Psoas muscle (tissue), 7 donors: ENCODE measurements at regions not wholly inside any gene's neighbourhood (a gene's known extent, or its start where the extent isn't known, plus 50 kb on each side); places are given as distances from the start of the nearest gene placed in this dataset.

Experiments
- ATAC-seq, 4 donors: fragments of 200-7000 bp; cut with Tn5 transposase; one replicate each; pipeline ENCODE4 v1.9.1; 2020; ENCODE audit warnings: moderate library complexity in 3 of 4, mild to moderate bottlenecking in 2 of 4
- DNase-seq, 2 donors: peaks; one replicate each; pipeline ENCODE4 v3.0.0-alpha.2; 2020
- H3K27ac ChIP-seq: fragments of 200-600 bp; one replicate; pipeline ENCODE4 v1.8.0; 2022
- H3K27me3 ChIP-seq, 3 donors: fragments of 200-600 bp in 1 of 3; one replicate each; pipeline versions ENCODE4 v1.6.1 to v1.8.0; 2013 to 2022; ENCODE audit warnings: low read length in 2 of 3, mild to moderate bottlenecking in 2 of 3, moderate library complexity in 1 of 3; ENCODE audit not compliant: insufficient read depth in 3 of 3
- H3K36me3 ChIP-seq, 2 donors: fragments of 200-600 bp in 1 of 2; one replicate each; pipeline versions ENCODE4 v1.6.1 to v1.8.0; 2013 to 2022; ENCODE audit warnings: low read depth in 1 of 2, mild to moderate bottlenecking in 1 of 2, moderate library complexity in 1 of 2; ENCODE audit not compliant: insufficient read depth in 1 of 2
- H3K4me1 ChIP-seq: fragments of 200-600 bp; one replicate; pipeline ENCODE4 v1.8.0; 2022
- H3K4me3 ChIP-seq: fragments of 200-600 bp; one replicate; pipeline ENCODE4 v1.8.0; 2022; ENCODE audit warnings: mild to moderate bottlenecking
- H3K9me3 ChIP-seq: fragments of 200-600 bp; one replicate; pipeline ENCODE4 v1.8.0; 2022
- WGBS, 3 donors: extraction: QIAGEN DNeasy Blood & Tissue Kit; methylation state at CpG; one replicate each; pipeline versions ENCODE4 v1.1.6 to v1.1.7; 2013; 5-methylcytosine and 5-hydroxymethylcytosine counted together
- intact Hi-C, 2 donors: fragments of 100-400 bp; cut with DNase I; formaldehyde crosslinking; loops; one replicate each; pipeline versions ENCODE4 v1.11.0 to v1.14.2; 2022
- TF ChIP-seq, protein P1 (sequence below): fragments of 200-600 bp; IDR thresholded peaks from one replicate; pipeline ENCODE4 v1.8.0; 2022; ENCODE audit warnings: antibody characterized with exemption
- donor health status: healthy with polysubstance abuse.
- donor health status: DM: no; HTN: no; CAD: no; lungs with moderate emphysema.
- donor health status: Bipolar disorder and iron deficiency.
- donor health status: healthy.
- donor health status: DM: yes; HTN: yes; CAD: no.
- donor health status: DM: no; HTN: no; CAD: no.
- donor health status: DM: yes; HTN: yes; CAD: no.

DNA sequence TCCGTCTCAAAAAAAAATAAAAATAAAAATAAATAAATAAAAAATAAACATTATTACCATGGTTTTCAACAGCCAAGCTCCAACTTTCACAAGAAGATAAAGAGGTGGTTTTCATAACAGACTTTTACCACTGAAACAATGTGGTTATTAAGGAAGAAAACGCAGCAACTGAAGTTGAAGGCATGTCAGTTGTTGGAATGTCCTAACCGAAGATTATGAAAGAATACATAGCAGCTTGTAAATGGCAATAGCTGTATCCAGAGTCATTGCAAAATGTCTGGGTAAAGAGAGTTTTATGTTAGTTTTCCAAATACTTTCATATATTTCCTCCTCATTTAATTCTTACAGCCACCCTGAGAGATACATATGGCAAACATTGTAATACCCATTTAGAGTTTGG, 161.6 kb upstream of the MARCKS start:
- Histone ChIP-seq H3K27ac (no peak overlapping the region), H3K9me3 (no peaks in the 10 kb centered on the region), H3K4me3 (no peak overlapping the region), H3K36me3 (no peaks in the 10 kb centered on the region), H3K27me3 (no peaks in the 10 kb centered on the region), H3K4me1 (no peaks in the 10 kb centered on the region)
- TF ChIP-seq, protein P1, sequence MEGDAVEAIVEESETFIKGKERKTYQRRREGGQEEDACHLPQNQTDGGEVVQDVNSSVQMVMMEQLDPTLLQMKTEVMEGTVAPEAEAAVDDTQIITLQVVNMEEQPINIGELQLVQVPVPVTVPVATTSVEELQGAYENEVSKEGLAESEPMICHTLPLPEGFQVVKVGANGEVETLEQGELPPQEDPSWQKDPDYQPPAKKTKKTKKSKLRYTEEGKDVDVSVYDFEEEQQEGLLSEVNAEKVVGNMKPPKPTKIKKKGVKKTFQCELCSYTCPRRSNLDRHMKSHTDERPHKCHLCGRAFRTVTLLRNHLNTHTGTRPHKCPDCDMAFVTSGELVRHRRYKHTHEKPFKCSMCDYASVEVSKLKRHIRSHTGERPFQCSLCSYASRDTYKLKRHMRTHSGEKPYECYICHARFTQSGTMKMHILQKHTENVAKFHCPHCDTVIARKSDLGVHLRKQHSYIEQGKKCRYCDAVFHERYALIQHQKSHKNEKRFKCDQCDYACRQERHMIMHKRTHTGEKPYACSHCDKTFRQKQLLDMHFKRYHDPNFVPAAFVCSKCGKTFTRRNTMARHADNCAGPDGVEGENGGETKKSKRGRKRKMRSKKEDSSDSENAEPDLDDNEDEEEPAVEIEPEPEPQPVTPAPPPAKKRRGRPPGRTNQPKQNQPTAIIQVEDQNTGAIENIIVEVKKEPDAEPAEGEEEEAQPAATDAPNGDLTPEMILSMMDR: no peak
- ATAC-seq (no peak), DNase-seq (no peak)
- WGBS, 3 donors: 74 to 85% (median 80%) methylated on average over 3 of the region's 3 CpGs
- intact Hi-C loops: no loop called here

- Histone ChIP-seq H3K36me3 (no peaks in the 10 kb centered on the region), H3K4me3 (no peak overlapping the region), H3K9me3 (no peaks in the 10 kb centered on the region), H3K4me1 (no peaks in the 10 kb centered on the region), H3K27me3 (no peaks in the 10 kb centered on the region), H3K27ac (no peak overlapping the region)
- TF ChIP-seq, protein P1: no peak
- DNase-seq: no peak
- intact Hi-C loops: no loop called here
- no peak for ATAC-seq
Measured at GRCh38 chr6:113696960-113697359, 160.2 kb upstream of the MARCKS start.

- no peaks in the 10 kb centered on the region for H3K4me1 ChIP-seq
- H3K4me3 ChIP-seq: no peak overlapping the region
- intact Hi-C loops: no loop called here
- WGBS, 3 donors: 87 to 93% (median 89%) methylated on average over 4 of the region's 4 CpGs
- H3K9me3 ChIP-seq: no peaks in the 10 kb centered on the region
- H3K27me3 ChIP-seq: no peaks in the 10 kb centered on the region
- ATAC-seq (no peak), DNase-seq (no peak)
- no peak overlapping the region for H3K27ac ChIP-seq
- no peaks in the 10 kb centered on the region for H3K36me3 ChIP-seq
- TF ChIP-seq, protein P1: no peak
Measured at GRCh38 chr6:113697632-113698410, 159.3 kb upstream of the MARCKS start.

DNA sequence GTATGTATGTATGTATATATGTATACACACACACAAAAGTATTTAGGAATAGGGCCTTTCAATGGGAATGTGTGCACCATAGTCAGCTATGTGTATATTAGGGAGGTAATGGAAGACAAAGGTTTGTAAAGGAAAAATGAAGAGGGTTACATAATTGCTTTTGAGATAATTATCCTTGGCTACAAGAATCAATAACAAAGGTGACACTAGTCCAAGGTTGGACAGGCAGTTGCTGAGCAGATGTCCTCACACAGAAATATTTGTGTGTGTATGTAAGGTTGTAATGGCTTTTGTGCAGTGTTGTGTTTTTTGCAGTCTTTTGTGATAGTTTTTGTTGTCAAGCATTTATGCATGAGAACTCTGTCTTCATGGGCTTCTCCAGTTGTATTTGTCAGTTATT, 157.9 kb upstream of the MARCKS start:
- Histone ChIP-seq H3K4me3 (no peak overlapping the region), H3K27me3 (no peaks in the 10 kb centered on the region), H3K27ac (no peak overlapping the region), H3K36me3 (no peaks in the 10 kb centered on the region), H3K9me3 (no peaks in the 10 kb centered on the region), H3K4me1 (no peaks in the 10 kb centered on the region)
- TF ChIP-seq, protein P1: no peak
- no peak for ATAC-seq
- intact Hi-C loops: no loop called here
- no peak for DNase-seq
